Natural killer cell treated with Interleukin-12 subunit alpha and Interleukin-12 subunit beta and Interleukin-15 and Interleukin-18, amount 100 ng/mL, for 72 hours (primary cell): ENCODE measurements at regions not wholly inside any gene's neighbourhood (a gene's known extent, or its start where the extent isn't known, plus 50 kb on each side); places are given as distances from the start of the nearest gene placed in this dataset.

ENCODE experiments used
- ATAC-seq, 2 donors: fragments of 150-1000 bp; cut with Tn5 transposase in 1 of 2; sonication (Bioruptor Pico), chemical (Tn5 transposase) in 1 of 2; 2 replicates each; pipeline ENCODE4 v1.10.0; 2021
- DNase-seq: peaks from one replicate; pipeline ENCODE4 v3.0.0; 2022; ENCODE audit warnings: low spot score
- H3K27ac Mint-ChIP-seq, 2 donors: 1 replicate in 1 of 2; 2 replicates in 1 of 2; pipeline ENCODE4 v1.8.0; 2022; ENCODE audit warnings: mixed read lengths in 2 of 2, mild to moderate bottlenecking in 1 of 2, moderate library complexity in 1 of 2
- H3K27me3 Mint-ChIP-seq, 2 donors: 1 replicate in 1 of 2; 2 replicates in 1 of 2; pipeline ENCODE4 v1.8.0; 2022; ENCODE audit warnings: mixed read lengths in 2 of 2
- H3K36me3 Mint-ChIP-seq: one replicate; pipeline ENCODE4 v1.8.0; 2022; ENCODE audit warnings: mixed read lengths
- H3K4me1 Mint-ChIP-seq, 2 donors: 1 replicate in 1 of 2; 2 replicates in 1 of 2; pipeline ENCODE4 v1.8.0; 2022; ENCODE audit warnings: low read depth in 2 of 2, mixed read lengths in 2 of 2, mild to moderate bottlenecking in 1 of 2
- H3K4me3 Mint-ChIP-seq: one replicate; pipeline ENCODE4 v1.8.0; 2022; ENCODE audit warnings: mixed read lengths
- H3K9me3 Mint-ChIP-seq: 2 replicates; pipeline ENCODE4 v1.8.0; 2022; ENCODE audit warnings: mixed read lengths

DNA sequence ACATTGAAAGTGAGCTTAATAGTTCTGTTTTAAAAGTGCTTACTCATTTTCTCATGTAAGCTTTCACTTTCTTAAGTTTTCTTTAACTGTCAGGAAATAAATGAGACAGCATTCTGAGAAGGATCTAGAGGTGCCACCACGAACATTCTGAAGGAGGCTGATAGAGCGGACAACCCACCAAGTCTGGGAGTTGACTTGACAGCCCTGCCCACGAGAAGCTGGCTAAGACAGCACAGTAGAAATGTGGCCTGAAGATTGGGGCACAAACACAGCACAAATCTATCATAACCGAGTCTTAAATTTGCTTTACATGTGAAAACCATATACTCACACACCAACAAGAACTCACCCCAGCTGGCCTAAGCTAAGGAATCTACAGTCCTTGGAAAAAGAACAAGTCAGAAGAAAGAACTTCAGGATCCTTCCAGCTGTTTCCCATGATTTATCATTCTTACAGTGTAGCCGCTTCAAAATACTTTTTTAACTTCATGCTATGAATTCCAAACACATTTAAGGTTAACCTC, 144.2 kb upstream of the TNFAIP3 start:
- H3K4me1 Mint-ChIP-seq = peaks cover 26 to 36% of the 10 kb centered on the region in 2 donors
- DNase-seq (peak; percentile 73), ATAC-seq (peak; percentile 93 to 99)
- H3K9me3 Mint-ChIP-seq = peaks cover 4% of the 10 kb centered on the region
- peaks cover 9 to 14% of the 10 kb centered on the region in 2 donors for H3K27me3 Mint-ChIP-seq
- H3K36me3 Mint-ChIP-seq = peaks cover 6% of the 10 kb centered on the region
- peak overlapping the region; percentile 84 to 89 for H3K27ac Mint-ChIP-seq
- peak overlapping the region; percentile 64 for H3K4me3 Mint-ChIP-seq

DNA sequence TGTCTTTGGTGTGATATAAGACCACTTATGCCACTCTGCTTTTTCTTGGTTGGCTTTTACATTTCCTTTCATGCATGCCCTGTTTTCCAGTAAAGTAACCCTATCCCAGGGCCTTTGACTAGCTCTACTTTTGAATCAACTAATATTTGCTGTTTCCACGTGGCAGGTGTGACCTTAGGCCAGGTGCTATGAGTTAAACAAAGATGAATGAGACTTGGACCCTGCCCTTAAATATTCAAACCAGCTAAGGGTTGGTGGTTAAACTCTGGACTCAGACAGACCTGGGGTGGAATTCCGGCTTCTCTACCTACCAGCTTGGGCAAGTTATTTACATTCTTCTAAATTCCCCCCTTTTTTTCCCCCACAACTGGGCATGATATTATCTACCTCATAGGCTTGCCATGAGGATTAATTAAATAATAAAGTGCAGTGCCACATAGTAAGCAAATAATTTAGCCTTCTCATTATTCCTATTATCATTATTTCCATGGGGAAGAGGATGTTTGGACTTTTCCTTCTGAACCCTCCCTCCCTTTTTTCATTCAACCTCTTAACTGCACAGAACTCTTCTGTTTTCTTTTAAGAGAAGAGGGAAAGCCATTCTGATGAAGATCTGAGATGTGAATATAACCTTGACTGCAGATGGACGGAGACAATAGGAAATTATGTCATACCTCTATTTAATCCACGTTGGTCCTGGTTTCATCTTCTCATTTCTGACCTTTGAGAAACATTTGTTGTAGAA, 143.6 kb upstream of the TNFAIP3 start:
- ATAC-seq (no peak), DNase-seq (no peak)
- Mint-ChIP-seq H3K36me3 (peaks cover 6% of the 10 kb centered on the region), H3K4me1 (peaks cover 26 to 32% of the 10 kb centered on the region in 2 donors), H3K9me3 (no peaks in the 10 kb centered on the region), H3K27me3 (peaks cover 12 to 14% of the 10 kb centered on the region in 2 donors), H3K4me3 (peak overlapping the region; percentile 64), H3K27ac (peak overlapping the region; percentile 84 to 89)

DNA sequence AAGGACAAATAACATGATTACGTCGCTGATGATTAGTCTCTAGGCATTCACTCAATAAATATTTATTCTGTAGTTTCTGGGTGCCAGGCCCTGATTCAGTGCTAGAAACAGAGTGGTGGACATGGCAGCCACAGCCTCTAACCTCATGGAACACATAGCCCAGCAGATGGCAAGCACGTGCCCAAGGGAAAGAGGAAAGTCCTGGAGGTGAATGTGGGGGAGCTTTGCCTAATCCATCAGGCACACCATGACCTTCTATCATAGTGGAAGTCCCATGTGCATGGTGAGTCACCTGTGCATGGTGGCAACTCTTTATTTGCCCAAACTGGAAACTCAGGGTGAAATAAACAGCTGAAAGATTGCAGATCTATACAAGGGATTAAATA, 143.0 kb upstream of the TNFAIP3 start:
- Mint-ChIP-seq H3K9me3 (no peaks in the 10 kb centered on the region), H3K36me3 (peaks cover 6% of the 10 kb centered on the region), H3K27me3 (peaks cover 12 to 14% of the 10 kb centered on the region in 2 donors), H3K4me1 (peaks cover 26 to 33% of the 10 kb centered on the region in 2 donors), H3K27ac (peak overlapping the region in 1 of 2 donors; percentile 84), H3K4me3 (no peak overlapping the region)
- no peak for ATAC-seq
- DNase-seq = no peak

DNA sequence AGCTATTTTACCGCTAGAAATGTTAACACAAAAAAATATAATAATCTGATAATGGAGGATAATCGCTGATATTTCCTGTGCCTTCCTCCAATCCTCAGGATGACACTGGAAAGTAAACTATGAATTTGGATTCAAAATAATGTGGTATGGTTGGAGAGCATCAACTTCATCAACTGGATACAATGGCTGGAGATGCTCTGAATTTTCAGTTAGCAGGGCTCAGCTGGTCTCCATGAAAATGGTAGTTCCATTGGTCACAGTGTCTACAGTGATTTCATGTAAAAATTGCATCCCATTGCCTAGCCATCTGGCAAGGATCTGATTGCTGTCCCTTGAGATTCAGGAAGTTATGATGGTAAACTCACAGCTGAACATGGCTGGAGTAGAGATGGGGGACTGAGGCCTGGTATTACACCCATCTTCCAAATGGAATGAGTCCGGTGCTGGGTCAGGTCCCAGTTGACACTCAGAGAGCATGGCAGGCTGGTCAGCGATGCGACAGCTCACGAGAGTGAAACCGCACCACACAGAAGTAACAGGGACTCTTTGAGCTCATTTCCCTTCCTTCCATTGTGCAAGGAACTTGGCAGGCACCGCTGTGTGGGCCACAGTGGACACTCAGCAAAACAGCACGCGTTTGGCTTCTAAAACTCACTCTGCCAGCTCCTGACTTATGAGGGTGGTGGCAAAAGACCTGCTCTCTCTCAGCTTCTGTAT, 142.4 kb upstream of the TNFAIP3 start:
- Mint-ChIP-seq H3K27me3 (peaks cover 12 to 14% of the 10 kb centered on the region in 2 donors), H3K4me3 (no peak overlapping the region), H3K4me1 (peaks cover 26 to 30% of the 10 kb centered on the region in 2 donors), H3K27ac (no peak overlapping the region), H3K9me3 (no peaks in the 10 kb centered on the region), H3K36me3 (peaks cover 6% of the 10 kb centered on the region)
- no peak for DNase-seq
- ATAC-seq = no peak

DNA sequence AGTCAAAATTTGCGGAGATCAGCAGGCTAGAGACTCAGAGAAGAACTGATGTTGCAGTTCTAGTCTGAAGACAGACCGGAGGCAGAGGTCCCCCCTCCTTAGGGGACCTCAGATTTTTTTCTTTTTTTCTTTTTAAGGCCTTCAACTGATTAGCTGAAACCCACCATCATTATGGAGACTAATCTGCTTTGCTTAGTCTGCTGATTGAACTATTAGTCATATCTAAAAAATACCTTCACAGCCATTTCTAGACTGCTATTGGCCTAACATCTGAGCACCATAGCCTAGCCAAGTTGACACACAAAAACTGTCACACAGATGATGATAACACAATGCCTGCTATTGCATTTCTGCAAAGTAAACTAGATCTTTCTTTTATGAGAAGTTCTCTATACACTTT, 141.1 kb upstream of the TNFAIP3 start:
- Mint-ChIP-seq H3K4me3 (no peak overlapping the region), H3K4me1 (peaks cover 26% of the 10 kb centered on the region in 2 donors), H3K9me3 (no peaks in the 10 kb centered on the region), H3K27ac (peak overlapping the region in 1 of 2 donors; percentile 4), H3K36me3 (peaks cover 6% of the 10 kb centered on the region), H3K27me3 (peaks cover 12 to 14% of the 10 kb centered on the region in 2 donors)
- no peak for DNase-seq
- no peak for ATAC-seq

DNA sequence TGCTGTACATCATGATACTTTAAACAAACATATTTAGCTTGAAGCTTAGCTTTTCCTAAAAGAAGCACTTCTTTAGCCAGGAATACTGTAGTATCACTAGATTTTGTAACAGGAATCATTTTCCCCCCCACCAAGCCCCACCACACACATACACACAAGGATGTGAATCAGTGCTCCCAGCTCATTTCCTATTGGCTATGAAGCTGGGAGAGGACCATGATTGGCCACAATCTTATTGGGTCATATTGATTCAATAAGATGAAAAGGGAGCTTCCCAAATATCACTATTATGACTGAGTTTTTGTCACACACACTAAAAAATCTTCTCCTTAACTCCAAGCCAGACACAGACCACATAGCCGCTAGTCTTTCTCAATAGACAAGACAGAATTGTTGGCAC, 140.5 kb upstream of the TNFAIP3 start:
- no peak overlapping the region for H3K27ac Mint-ChIP-seq
- no peak for ATAC-seq
- peaks cover 6% of the 10 kb centered on the region for H3K36me3 Mint-ChIP-seq
- DNase-seq = no peak
- peaks cover 12 to 14% of the 10 kb centered on the region in 2 donors for H3K27me3 Mint-ChIP-seq
- H3K9me3 Mint-ChIP-seq = no peaks in the 10 kb centered on the region
- no peak overlapping the region for H3K4me3 Mint-ChIP-seq
- peaks cover 26% of the 10 kb centered on the region in 2 donors for H3K4me1 Mint-ChIP-seq

DNA sequence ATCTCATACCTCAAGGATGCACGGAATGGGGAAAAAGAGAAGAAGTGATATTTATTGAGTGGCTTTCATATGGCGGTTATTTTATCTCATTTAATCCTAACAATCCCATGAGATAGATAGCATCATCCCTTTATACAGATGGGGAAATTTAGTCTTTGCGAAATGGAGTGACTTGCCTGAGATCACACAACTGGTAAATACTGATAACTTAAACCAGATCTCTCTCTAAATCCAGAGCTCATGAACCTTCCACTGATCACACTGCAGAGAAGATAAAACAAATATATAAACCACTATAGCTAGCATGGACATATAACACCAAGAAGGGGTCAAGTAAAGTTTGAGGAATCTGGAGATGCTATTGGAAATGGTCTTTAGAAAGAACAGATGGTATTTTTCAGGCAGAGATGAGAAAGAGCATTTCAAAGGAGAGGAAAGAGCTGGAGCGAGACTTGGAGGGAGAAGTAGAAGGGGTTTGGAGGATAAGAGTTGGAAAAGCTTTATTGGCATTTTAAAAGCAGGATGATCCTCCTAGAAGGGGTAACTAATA, 139.8 kb upstream of the TNFAIP3 start:
- H3K36me3 Mint-ChIP-seq = peaks cover 5% of the 10 kb centered on the region
- no peak overlapping the region for H3K4me3 Mint-ChIP-seq
- ATAC-seq (no peak), DNase-seq (no peak)
- no peaks in the 10 kb centered on the region for H3K9me3 Mint-ChIP-seq
- H3K27ac Mint-ChIP-seq = no peak overlapping the region
- peaks cover 25 to 31% of the 10 kb centered on the region in 2 donors for H3K4me1 Mint-ChIP-seq
- peaks cover 12 to 16% of the 10 kb centered on the region in 2 donors for H3K27me3 Mint-ChIP-seq

DNA sequence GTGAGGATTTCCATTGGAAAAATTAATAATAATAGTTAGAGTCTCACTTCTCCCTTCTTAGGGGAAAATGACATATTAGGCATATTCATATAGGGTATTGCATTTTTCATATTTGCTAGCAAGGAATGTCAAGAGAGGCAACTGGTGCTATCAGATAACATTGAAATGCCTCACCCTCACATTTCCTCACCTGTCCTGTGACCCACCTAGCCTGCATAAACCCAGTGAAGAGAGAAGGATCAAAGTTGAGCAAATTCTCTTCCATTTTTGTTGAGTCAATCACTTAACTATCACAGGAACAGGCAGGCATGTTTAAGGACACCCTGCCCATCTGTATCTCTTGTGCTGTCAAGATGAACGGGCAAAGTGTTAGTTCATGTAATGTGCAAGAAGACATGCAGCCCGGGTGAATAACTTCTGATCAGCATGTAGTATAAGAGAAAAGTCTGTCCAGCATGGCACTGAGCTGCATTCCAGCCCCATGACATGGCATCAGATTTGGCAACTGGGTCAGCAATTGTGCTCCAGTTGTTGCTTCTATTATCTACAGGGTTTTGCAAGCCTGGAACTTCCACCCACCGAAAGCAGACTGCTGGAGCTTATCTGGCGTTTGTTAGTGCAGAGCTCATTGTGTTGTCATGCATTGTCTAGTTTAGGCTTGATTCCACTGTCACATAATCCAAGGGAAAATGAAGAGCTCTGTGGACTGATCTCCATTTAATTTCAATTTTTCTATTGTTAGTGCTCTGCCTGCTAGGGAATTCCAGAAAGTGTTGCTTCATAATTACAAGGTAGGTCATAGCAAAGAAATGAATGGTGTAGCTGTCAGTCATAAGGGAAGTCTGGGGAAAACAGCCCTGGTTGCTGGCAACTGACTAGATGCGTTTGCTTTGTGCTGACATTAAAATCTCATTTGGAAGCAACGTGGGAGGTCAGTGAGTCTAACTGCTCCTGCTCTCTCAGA, 138.4 kb upstream of the TNFAIP3 start:
- Mint-ChIP-seq H3K27ac (no peak overlapping the region), H3K4me3 (no peak overlapping the region), H3K36me3 (no peaks in the 10 kb centered on the region), H3K9me3 (no peaks in the 10 kb centered on the region), H3K27me3 (peaks cover 12 to 18% of the 10 kb centered on the region in 2 donors), H3K4me1 (peaks cover 12 to 19% of the 10 kb centered on the region in 2 donors)
- ATAC-seq (no peak), DNase-seq (no peak)

DNA sequence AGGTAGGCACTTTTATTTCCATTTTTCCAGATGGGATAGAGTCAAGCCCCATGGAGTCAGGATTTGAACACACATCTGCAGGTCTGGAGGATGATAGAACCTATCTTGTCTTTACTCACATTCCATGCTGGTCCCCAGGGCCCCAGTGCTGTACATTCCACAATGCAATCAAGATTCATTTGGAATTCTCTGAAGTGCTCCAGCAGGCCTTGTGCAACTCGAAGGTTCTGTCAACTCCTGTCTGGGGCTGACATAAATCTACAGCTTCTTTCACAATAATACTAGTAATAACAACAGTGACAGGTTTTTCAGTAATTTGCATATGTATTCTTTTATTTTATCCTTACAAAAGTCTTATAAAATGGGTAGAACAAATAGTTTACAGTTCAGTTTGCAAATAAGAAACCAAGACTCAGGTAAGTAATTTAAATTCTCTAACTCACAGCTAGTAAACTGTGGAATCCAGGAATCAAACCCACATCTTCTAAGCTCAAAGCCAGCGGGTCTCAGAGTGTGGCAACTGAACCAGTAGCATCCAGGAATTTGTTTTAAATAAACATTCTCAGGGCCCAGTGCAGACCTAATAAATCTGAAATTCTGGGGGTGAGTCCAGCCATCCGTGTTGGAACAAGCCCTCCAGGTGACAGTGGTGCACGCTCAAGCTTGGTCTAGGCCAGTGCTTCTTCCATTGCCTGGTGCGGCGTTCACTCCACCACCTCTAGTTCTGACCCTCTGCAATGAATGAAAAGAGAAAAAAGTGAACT, 137.0 kb upstream of the TNFAIP3 start:
- Mint-ChIP-seq H3K36me3 (no peaks in the 10 kb centered on the region), H3K27ac (no peak overlapping the region), H3K9me3 (no peaks in the 10 kb centered on the region), H3K4me3 (no peak overlapping the region), H3K4me1 (peaks cover 10 to 18% of the 10 kb centered on the region in 2 donors), H3K27me3 (peaks cover 18 to 19% of the 10 kb centered on the region in 2 donors)
- DNase-seq (no peak), ATAC-seq (no peak)

DNA sequence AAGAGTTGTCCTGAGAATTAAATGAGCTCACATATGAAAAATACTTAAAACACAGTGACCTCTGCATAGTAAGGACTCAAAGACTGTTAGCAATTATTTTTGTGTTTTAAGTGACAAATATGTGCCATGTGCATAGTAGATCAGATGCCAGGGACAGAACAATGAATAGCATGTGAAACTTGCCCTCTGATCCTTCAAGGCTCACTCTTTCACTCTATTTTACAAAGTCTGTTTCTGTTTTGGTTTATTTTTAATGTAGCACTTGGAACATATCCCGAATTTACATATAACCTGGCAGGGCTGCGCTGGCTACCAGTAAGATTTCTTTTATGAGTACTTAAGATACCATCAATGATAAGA, 135.5 kb upstream of the TNFAIP3 start:
- no peak for ATAC-seq
- H3K4me3 Mint-ChIP-seq = no peak overlapping the region
- H3K9me3 Mint-ChIP-seq = no peaks in the 10 kb centered on the region

DNA sequence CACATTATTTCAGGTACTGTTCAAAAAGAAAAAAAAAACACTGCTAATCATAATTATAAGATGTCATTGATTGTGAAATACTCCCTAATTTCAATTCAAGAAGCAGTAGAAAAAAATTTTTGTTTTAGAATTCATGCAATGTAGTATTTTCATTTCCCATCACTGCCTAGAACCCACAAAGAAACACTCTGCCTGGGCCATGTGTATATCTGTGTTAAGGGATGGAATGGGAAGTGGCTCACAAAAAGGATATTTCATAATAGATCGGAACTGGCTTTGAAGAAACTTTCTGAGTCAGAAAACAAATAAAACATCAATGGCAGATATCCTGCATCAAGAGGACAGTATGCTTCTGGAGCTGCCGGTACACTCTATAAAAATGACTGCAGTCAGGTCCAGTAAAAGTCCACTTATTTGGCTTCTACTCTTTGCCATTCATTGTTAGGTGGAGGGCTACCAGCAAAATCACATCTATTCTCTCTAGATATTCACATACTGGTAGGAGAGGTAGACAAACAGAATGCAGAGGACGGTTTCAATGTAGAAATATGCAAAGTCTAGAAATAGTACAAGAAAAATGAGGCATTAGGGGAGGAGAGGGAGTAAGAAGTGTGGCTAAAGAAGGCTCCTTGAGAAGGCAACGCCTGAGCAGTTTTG, 135.0 kb upstream of the TNFAIP3 start:
- peaks cover 21 to 23% of the 10 kb centered on the region in 2 donors for H3K4me1 Mint-ChIP-seq
- H3K36me3 Mint-ChIP-seq = no peaks in the 10 kb centered on the region
- peaks cover 17 to 18% of the 10 kb centered on the region in 2 donors for H3K27me3 Mint-ChIP-seq
- no peak for ATAC-seq
- no peak for DNase-seq
- H3K9me3 Mint-ChIP-seq = no peaks in the 10 kb centered on the region
- no peak overlapping the region for H3K4me3 Mint-ChIP-seq
- no peak overlapping the region for H3K27ac Mint-ChIP-seq

More for the DNA sequence above, 135.5 kb upstream of the TNFAIP3 start:
- no peak for DNase-seq
- H3K27ac Mint-ChIP-seq = no peak overlapping the region
- H3K27me3 Mint-ChIP-seq = peaks cover 18 to 19% of the 10 kb centered on the region in 2 donors
- peaks cover 19 to 20% of the 10 kb centered on the region in 2 donors for H3K4me1 Mint-ChIP-seq
- no peaks in the 10 kb centered on the region for H3K36me3 Mint-ChIP-seq

DNA sequence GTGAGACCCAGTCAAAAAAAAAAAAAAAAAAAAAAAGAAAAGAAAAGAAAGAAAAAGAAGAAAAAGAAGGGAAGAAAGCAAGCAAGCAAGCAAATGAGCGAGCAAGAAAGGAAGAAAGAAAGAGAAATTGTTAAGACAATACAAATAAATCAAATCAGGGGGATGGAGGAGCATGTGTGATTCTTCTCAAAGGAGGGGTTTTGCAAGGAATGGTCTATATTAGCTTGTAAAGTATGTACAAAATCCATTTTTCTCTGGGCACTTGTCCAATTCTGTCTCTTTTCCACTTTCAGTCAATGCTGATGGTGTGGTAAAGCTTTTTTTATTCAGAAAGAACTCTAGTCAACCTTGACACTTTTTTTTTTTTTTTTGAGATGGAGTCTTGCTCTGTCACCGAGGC, 133.7 kb upstream of the TNFAIP3 start:
- Mint-ChIP-seq H3K4me1 (peaks cover 22 to 29% of the 10 kb centered on the region in 2 donors), H3K36me3 (no peaks in the 10 kb centered on the region), H3K9me3 (no peaks in the 10 kb centered on the region), H3K27me3 (peaks cover 7 to 12% of the 10 kb centered on the region in 2 donors), H3K4me3 (no peak overlapping the region), H3K27ac (no peak overlapping the region)
- ATAC-seq (no peak), DNase-seq (no peak)
